Endothelial cell of umbilical vein (primary cell): ENCODE measurements at regions not wholly inside any gene's neighbourhood (a gene's known extent, or its start where the extent isn't known, plus 50 kb on each side); places are given as distances from the start of the nearest gene placed in this dataset.

ENCODE experiments used
- BruUV-seq: library from RNA; stranded (reverse); fragments of 400-500 nt; replicated peaks from 2 replicates; lab custom pipeline; 2021; lab: Mats Ljungman, UMichigan
- CTCF ChIA-PET: fragments of 300-600, 350-600 bp; sonication (Branson Sonifier 250); formaldehyde crosslinking; loops from one replicate; lab custom pipeline; 2021; ENCODE audit warnings: antibody characterized with exemption, inconsistent platforms; lab: Charles Lee
- POLR2A ChIA-PET: fragments of 300-600, 350-600 bp; sonication (Branson Sonifier 250); formaldehyde crosslinking; loops from one replicate; lab custom pipeline; 2021; ENCODE audit warnings: antibody characterized with exemption, inconsistent platforms; lab: Charles Lee
- DNase-seq: peaks from one replicate; pipeline ENCODE4 v3.0.0-alpha.2; 2011; ENCODE audit warnings: low read depth, low spot score
- FAIRE-seq: peaks from 2 replicates; lab custom pipeline; 2011; peaks lifted over from hg19 to GRCh38; lab: Jason Lieb, UNC
- H2AFZ ChIP-seq: 2 replicates; pipeline ENCODE4 v1.6.0; 2012; ENCODE audit warnings: low read depth, low read length, control low read depth, inconsistent platforms
- H3K27ac ChIP-seq: 2 replicates; pipeline ENCODE4 v1.5.1; 2011; ENCODE audit warnings: low read depth, mild to moderate bottlenecking, control low read depth, low read length, moderate library complexity; ENCODE audit not compliant: insufficient read depth
- H3K27me3 ChIP-seq, 2 experiments: 2 replicates each; pipeline versions ENCODE4 v1.6.0 to v1.6.1; 2011; ENCODE audit warnings: low read length in 2 of 2, mixed read lengths in 1 of 2; ENCODE audit not compliant: control insufficient read depth in 2 of 2, insufficient read depth in 2 of 2
- H3K36me3 ChIP-seq, 2 experiments: 2 replicates in 1 of 2; 3 replicates in 1 of 2; pipeline ENCODE4 v1.5.1; 2011; ENCODE audit warnings: low read length in 2 of 2, mild to moderate bottlenecking in 1 of 2, moderate library complexity in 1 of 2; ENCODE audit not compliant: control insufficient read depth in 2 of 2, insufficient read depth in 2 of 2; ENCODE audit errors: extremely low read depth in 1 of 2
- H3K4me1 ChIP-seq: 3 replicates; pipeline ENCODE4 v1.5.1; 2011; ENCODE audit warnings: mild to moderate bottlenecking, low read length; ENCODE audit not compliant: control insufficient read depth, insufficient read depth; ENCODE audit errors: extremely low read depth
- H3K4me2 ChIP-seq: 2 replicates; pipeline ENCODE4 v1.6.1; 2011; ENCODE audit warnings: low read length, control low read depth, mixed read lengths; ENCODE audit not compliant: insufficient read depth
- H3K4me3 ChIP-seq, 3 experiments: fragments of 200-600 bp in 1 of 3; sonication (generic), shearing (Covaris generic) in 1 of 3; replicated peaks in 1 of 3; 2 replicates each; pipeline ENCODE4 v1.5.1; 2011 to 2016; ENCODE audit warnings: control low read depth in 3 of 3, low read length in 3 of 3, mild to moderate bottlenecking in 2 of 3, inconsistent platforms in 1 of 3, low read depth in 1 of 3, moderate library complexity in 1 of 3; ENCODE audit not compliant: insufficient read depth in 1 of 3
- H3K79me2 ChIP-seq: 2 replicates; pipeline ENCODE4 v1.6.0; 2012; ENCODE audit warnings: low read length, inconsistent platforms; ENCODE audit not compliant: control insufficient read depth, insufficient read depth
- H3K9ac ChIP-seq: replicated peaks from 2 replicates; pipeline ENCODE3; 2011; ENCODE audit warnings: low read length, control low read depth; ENCODE audit not compliant: insufficient read depth; ENCODE audit errors: extremely low read depth
- H3K9me1 ChIP-seq: replicated peaks from 3 replicates; pipeline ENCODE4 v1.6.0; 2011; ENCODE audit warnings: mild to moderate bottlenecking, low read length; ENCODE audit not compliant: control insufficient read depth, insufficient read depth; ENCODE audit errors: extremely low read depth
- H3K9me3 ChIP-seq: replicated peaks from 2 replicates; pipeline ENCODE4 v1.5.1; 2012; ENCODE audit warnings: low read length, inconsistent platforms; ENCODE audit not compliant: control insufficient read depth, insufficient read depth
- H4K20me1 ChIP-seq: replicated peaks from 2 replicates; pipeline ENCODE3; 2011; ENCODE audit warnings: mild to moderate bottlenecking, low read length; ENCODE audit not compliant: control insufficient read depth, insufficient read depth; ENCODE audit errors: extremely low read depth
- CTCF ChIP-seq, 2 donors: IDR thresholded peaks; 1 replicate in 1 of 2; 2 replicates in 1 of 2; pipeline ENCODE4 v1.5.1; 2011; ENCODE audit warnings: low read length in 2 of 2, mild to moderate bottlenecking in 2 of 2, moderate library complexity in 2 of 2, control low read depth in 1 of 2, inconsistent platforms in 1 of 2, low read depth in 1 of 2; ENCODE audit not compliant: insufficient read depth in 1 of 2; ENCODE audit errors: extremely low read depth in 1 of 2
- EZH2 ChIP-seq: IDR thresholded peaks from 2 replicates; pipeline ENCODE4 v1.6.1; 2012; ENCODE audit warnings: borderline replicate concordance, low read depth, mild to moderate bottlenecking, moderate library complexity, low read length, inconsistent platforms; ENCODE audit not compliant: severe bottlenecking
- FOS ChIP-seq: IDR thresholded peaks from 2 replicates; pipeline ENCODE4 v1.6.1; 2011; ENCODE audit warnings: mild to moderate bottlenecking, low read length, moderate library complexity, borderline replicate concordance; ENCODE audit not compliant: insufficient read depth
- GATA2 ChIP-seq: IDR thresholded peaks from 2 replicates; pipeline ENCODE4 v1.7.0; 2011; ENCODE audit warnings: low read depth, mild to moderate bottlenecking, moderate library complexity, mixed read lengths, low read length; ENCODE audit not compliant: insufficient read length, insufficient read depth
- JUN ChIP-seq: IDR thresholded peaks from 2 replicates; pipeline ENCODE4 v1.6.1; 2011; ENCODE audit warnings: borderline replicate concordance, low read depth; ENCODE audit not compliant: insufficient read length, insufficient read depth
- MYC ChIP-seq: IDR thresholded peaks from one replicate; pipeline ENCODE4 v1.6.1; 2011; ENCODE audit warnings: mild to moderate bottlenecking, low read depth, low read length
- POLR2A ChIP-seq: IDR thresholded peaks from 2 replicates; pipeline ENCODE4 v1.6.1; 2012; ENCODE audit warnings: low read depth, mild to moderate bottlenecking, control low read depth, low read length
- POLR2AphosphoS5 ChIP-seq: IDR thresholded peaks from 2 replicates; pipeline ENCODE4 v1.6.1; 2012; ENCODE audit warnings: low read depth, mild to moderate bottlenecking, control low read depth, low read length, moderate library complexity; ENCODE audit not compliant: insufficient read depth
- dilution Hi-C: fragments of 300-500 bp; cut with MboI; formaldehyde crosslinking; loops from one replicate; pipeline ENCODE4 v1.15.0; 2019; ENCODE audit warnings: low sequenced_read_pairs; ENCODE audit not compliant: extremely low pct_ligation_motif_present
- intact Hi-C: fragments of 100-400 bp; cut with micrococcal nuclease; formaldehyde crosslinking; loops from one replicate; pipeline ENCODE4 v1.10.0; 2022
- TF ChIP-seq, protein P1 (sequence below): IDR thresholded peaks from 2 replicates; pipeline ENCODE4 v1.6.1; 2011; ENCODE audit not compliant: insufficient read depth, insufficient read length

DNA sequence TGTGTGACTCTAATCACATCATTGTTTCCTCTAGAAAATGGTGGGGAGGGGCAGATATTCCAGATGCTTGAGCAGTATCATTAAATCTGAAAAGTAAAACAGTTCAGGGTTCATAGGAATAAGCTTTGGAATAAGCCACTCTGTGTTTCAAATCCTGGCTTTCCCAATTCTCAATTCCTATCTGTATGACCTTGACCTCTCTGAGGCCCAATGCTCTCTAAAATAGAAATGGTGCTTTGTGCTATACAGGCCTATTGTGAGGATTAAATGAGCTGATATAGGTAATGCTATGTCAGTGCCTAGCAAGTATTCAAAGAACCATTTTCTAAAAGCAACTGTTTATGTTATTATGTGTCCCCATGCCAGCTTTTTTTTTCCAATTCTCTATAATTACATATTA, 209.0 kb upstream of the PRSS16 start:
- POLR2A ChIA-PET = no interaction called here
- H4K20me1 ChIP-seq = no peaks in the 10 kb centered on the region
- H3K27ac ChIP-seq = no peak overlapping the region
- intact Hi-C loops = no loop called here
- no peaks in the 10 kb centered on the region for H3K9me3 ChIP-seq
- H3K27me3 ChIP-seq = peaks cover 0 to 2% of the 10 kb centered on the region in 2 experiments
- dilution Hi-C loops = no loop called here
- no peaks in the 10 kb centered on the region for H3K36me3 ChIP-seq
- CTCF ChIA-PET = no interaction called here
- no peaks in the 10 kb centered on the region for H3K9me1 ChIP-seq
- H3K4me2 ChIP-seq = no peak overlapping the region
- no peaks in the 10 kb centered on the region for H3K79me2 ChIP-seq
- FAIRE-seq = no peak
- no peak for DNase-seq
- no peak overlapping the region for H3K4me3 ChIP-seq
- H3K9ac ChIP-seq = no peak overlapping the region
- no peaks in the 10 kb centered on the region for H3K4me1 ChIP-seq
- H2AFZ ChIP-seq = no peak overlapping the region
- no peak for TF ChIP-seq EZH2
- TF ChIP-seq POLR2AphosphoS5 = no peak
- TF ChIP-seq GATA2 = no peak
- no peak for TF ChIP-seq CTCF (IDR thresholded peaks at IDR 0.05; ENCODE audit: extremely low read depth in 1 of 2, insufficient read depth in 1 of 2, low read depth in 1 of 2, low read length in 2 of 2)
- TF ChIP-seq MYC = no peak
- TF ChIP-seq FOS = no peak
- no peak for TF ChIP-seq JUN
- TF ChIP-seq POLR2A = no peak
- TF ChIP-seq, protein P1, sequence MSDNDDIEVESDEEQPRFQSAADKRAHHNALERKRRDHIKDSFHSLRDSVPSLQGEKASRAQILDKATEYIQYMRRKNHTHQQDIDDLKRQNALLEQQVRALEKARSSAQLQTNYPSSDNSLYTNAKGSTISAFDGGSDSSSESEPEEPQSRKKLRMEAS = no peak
- BruUV-seq = no TSS peak
